OCI-LY3 (cell line): ENCODE measurements at regions not wholly inside any gene's neighbourhood (a gene's known extent, or its start where the extent isn't known, plus 50 kb on each side); places are given as distances from the start of the nearest gene placed in this dataset.

Source experiments
- EZH2phosphoT487 ChIP-seq: fragments of 200-600 bp; shearing (Covaris generic); IDR thresholded peaks from 2 replicates; pipeline ENCODE4 v1.6.1; 2018; ENCODE audit warnings: antibody characterized with exemption, mixed run types, low read depth
- TF ChIP-seq, protein P1 (sequence below): fragments of 200-600, 300-600 bp; sonication (generic); IDR thresholded peaks from 2 replicates; pipeline ENCODE4 v1.5.1; 2014; ENCODE audit warnings: antibody characterized with exemption, low read length, low read depth

DNA sequence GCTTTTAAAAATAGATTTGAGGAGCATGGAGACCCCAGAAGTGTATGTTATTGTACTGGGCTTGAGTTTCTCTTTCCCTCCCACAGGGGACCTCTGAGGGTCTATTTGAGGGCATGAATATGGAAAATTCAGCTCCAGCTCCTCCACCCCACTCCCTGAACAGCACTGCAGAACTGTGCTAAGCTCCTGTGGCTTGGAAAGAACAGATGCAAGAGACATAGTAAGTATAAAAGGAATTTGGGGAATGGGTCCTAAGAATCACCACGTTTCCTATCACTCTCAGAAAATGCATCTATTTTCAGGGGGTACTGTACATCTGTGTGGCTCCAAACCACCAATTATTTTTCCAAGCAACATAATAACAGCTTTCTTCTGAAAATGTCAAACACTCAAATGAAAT lies 416.1 kb downstream of the ZNF521 start:
- TF ChIP-seq, protein P1, sequence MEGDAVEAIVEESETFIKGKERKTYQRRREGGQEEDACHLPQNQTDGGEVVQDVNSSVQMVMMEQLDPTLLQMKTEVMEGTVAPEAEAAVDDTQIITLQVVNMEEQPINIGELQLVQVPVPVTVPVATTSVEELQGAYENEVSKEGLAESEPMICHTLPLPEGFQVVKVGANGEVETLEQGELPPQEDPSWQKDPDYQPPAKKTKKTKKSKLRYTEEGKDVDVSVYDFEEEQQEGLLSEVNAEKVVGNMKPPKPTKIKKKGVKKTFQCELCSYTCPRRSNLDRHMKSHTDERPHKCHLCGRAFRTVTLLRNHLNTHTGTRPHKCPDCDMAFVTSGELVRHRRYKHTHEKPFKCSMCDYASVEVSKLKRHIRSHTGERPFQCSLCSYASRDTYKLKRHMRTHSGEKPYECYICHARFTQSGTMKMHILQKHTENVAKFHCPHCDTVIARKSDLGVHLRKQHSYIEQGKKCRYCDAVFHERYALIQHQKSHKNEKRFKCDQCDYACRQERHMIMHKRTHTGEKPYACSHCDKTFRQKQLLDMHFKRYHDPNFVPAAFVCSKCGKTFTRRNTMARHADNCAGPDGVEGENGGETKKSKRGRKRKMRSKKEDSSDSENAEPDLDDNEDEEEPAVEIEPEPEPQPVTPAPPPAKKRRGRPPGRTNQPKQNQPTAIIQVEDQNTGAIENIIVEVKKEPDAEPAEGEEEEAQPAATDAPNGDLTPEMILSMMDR, result no peak
- TF ChIP-seq EZH2phosphoT487, result no peak
